Inferior parietal cortex (tissue), 1 donor: ENCODE measurements at regions not wholly inside any gene's neighbourhood (a gene's known extent, or its start where the extent isn't known, plus 50 kb on each side); places are given as distances from the start of the nearest gene placed in this dataset.

Experiments used
- DNase-seq: peaks from one replicate; pipeline ENCODE4 v3.0.0-alpha.2; 2016; ENCODE audit errors: extremely low spot score

- no peak for DNase-seq
Observed at GRCh38 chr18:28522236-28522635, 345.3 kb upstream of the CDH2 start.

GRCh38 chr18:28519997-28520396 is 343.1 kb upstream of the CDH2 start:
- no peak for DNase-seq

GRCh38 chr18:28514699-28515098 is 337.8 kb upstream of the CDH2 start:
- DNase-seq = no peak

- DNase-seq = no peak
Observed at GRCh38 chr18:28512357-28512756, 335.4 kb upstream of the CDH2 start.

- DNase-seq = no peak
Observed at GRCh38 chr18:28511413-28511821, 334.5 kb upstream of the CDH2 start.

GRCh38 chr18:28510210-28510609 is 333.3 kb upstream of the CDH2 start:
- DNase-seq = no peak

- no peak for DNase-seq
Observed at GRCh38 chr18:28504066-28504465, 327.1 kb upstream of the CDH2 start.

- no peak for DNase-seq
Observed at GRCh38 chr18:28494151-28494550, 317.2 kb upstream of the CDH2 start.

GRCh38 chr18:28485918-28486317 is 309.0 kb upstream of the CDH2 start:
- no peak for DNase-seq

GRCh38 chr18:28485210-28485801 is 308.4 kb upstream of the CDH2 start:
- no peak for DNase-seq

- no peak for DNase-seq
Observed at GRCh38 chr18:28478531-28478930, 301.6 kb upstream of the CDH2 start.

- no peak for DNase-seq
Observed at GRCh38 chr18:28476302-28476701, 299.4 kb upstream of the CDH2 start.

GRCh38 chr18:28469946-28470345 is 293.0 kb upstream of the CDH2 start:
- DNase-seq = no peak

- DNase-seq = no peak
Observed at GRCh38 chr18:28468901-28469300, 292.0 kb upstream of the CDH2 start.

GRCh38 chr18:28466204-28466603 is 289.3 kb upstream of the CDH2 start:
- DNase-seq = no peak

- DNase-seq = no peak
Observed at GRCh38 chr18:28459587-28459986, 282.7 kb upstream of the CDH2 start.

GRCh38 chr18:28458751-28459150 is 281.8 kb upstream of the CDH2 start:
- DNase-seq = no peak

GRCh38 chr18:28457784-28458183 is 280.9 kb upstream of the CDH2 start:
- no peak for DNase-seq

- DNase-seq = no peak
Observed at GRCh38 chr18:28455971-28456370, 279.0 kb upstream of the CDH2 start.

- no peak for DNase-seq
Observed at GRCh38 chr18:28439870-28440269, 262.9 kb upstream of the CDH2 start.

GRCh38 chr18:28438381-28438780 is 261.5 kb upstream of the CDH2 start:
- DNase-seq = no peak

GRCh38 chr18:28432339-28432738 is 255.4 kb upstream of the CDH2 start:
- no peak for DNase-seq

GRCh38 chr18:28425886-28426285 is 249.0 kb upstream of the CDH2 start:
- DNase-seq = no peak

- DNase-seq = no peak
Observed at GRCh38 chr18:28422577-28422976, 245.6 kb upstream of the CDH2 start.
